ENCODE measurements at regions not wholly inside any gene's neighbourhood (a gene's known extent, or its start where the extent isn't known, plus 50 kb on each side); places are given as distances from the start of the nearest gene placed in this dataset.

- TF ChIP-seq, protein P1, sequence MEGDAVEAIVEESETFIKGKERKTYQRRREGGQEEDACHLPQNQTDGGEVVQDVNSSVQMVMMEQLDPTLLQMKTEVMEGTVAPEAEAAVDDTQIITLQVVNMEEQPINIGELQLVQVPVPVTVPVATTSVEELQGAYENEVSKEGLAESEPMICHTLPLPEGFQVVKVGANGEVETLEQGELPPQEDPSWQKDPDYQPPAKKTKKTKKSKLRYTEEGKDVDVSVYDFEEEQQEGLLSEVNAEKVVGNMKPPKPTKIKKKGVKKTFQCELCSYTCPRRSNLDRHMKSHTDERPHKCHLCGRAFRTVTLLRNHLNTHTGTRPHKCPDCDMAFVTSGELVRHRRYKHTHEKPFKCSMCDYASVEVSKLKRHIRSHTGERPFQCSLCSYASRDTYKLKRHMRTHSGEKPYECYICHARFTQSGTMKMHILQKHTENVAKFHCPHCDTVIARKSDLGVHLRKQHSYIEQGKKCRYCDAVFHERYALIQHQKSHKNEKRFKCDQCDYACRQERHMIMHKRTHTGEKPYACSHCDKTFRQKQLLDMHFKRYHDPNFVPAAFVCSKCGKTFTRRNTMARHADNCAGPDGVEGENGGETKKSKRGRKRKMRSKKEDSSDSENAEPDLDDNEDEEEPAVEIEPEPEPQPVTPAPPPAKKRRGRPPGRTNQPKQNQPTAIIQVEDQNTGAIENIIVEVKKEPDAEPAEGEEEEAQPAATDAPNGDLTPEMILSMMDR (IDR thresholded peaks at IDR 0.05; ENCODE audit: low read depth, low read length): no peak
Measured at GRCh38 chr1:34450325-34450724, 273.6 kb downstream of the C1orf94 start.

DNA sequence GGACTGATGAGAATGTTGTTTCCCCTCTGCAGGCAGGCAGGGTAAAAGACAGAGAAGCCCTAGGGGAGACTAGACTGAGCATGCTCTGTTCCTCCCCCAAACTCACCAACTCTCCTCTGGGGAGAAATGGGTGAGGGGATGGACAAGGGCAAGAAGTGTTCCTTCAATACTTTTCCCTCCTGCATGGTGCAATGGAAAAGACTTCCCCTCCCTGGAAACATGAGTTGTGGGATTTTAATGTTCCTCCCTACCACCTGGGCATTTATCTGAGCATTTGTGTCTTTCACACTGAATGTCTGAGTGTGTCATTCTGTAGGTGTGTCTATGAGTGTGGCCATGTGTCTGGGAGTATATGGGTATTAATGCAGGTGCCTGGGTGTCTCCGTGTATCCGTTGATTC, 275.7 kb downstream of the C1orf94 start:
- TF ChIP-seq, protein P1 (IDR thresholded peaks at IDR 0.05; ENCODE audit: low read depth, low read length): no peak
- TF ChIP-seq POLR2A (IDR thresholded peaks at IDR 0.05; ENCODE audit: extremely low read depth, insufficient read length) (no peak), MYC (IDR thresholded peaks at IDR 0.05; ENCODE audit: low read depth, low read length) (no peak)
- TF ChIP-seq, protein P2, sequence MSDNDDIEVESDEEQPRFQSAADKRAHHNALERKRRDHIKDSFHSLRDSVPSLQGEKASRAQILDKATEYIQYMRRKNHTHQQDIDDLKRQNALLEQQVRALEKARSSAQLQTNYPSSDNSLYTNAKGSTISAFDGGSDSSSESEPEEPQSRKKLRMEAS (IDR thresholded peaks at IDR 0.05; ENCODE audit: low read depth, low read length): no peak
- DNase-seq (ENCODE audit: low read depth): no peak
- H3K4me3 ChIP-seq (ENCODE audit: low read depth, low read length): no peak overlapping the region

More at GRCh38 chr1:34450325-34450724, 273.6 kb downstream of the C1orf94 start:
- H3K4me3 ChIP-seq (ENCODE audit: low read depth, low read length): no peak overlapping the region
- no peak for DNase-seq (ENCODE audit: low read depth)

DNA sequence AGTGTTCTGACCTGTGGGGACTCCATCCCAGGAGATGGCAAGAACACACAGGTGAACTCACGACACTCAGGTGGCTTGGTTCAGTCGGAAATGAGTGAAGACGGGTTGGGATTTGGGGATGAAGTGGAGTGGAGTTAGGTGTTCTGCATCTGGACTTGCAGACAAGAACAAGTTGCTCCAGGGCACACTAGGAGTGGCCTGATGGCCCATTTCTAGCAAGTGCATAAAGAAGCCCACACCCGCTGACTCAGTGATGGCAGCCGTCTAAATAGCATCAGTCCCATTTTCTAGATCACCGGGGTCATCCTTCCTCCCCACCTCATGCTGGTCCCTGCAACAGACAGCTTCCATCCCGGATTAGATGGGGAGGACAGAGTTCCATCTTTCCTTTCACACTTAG, 278.4 kb downstream of the C1orf94 start:
- H3K4me3 ChIP-seq (ENCODE audit: low read depth, low read length): no peak overlapping the region
- no peak for DNase-seq (ENCODE audit: low read depth)
- TF ChIP-seq POLR2A (IDR thresholded peaks at IDR 0.05; ENCODE audit: extremely low read depth, insufficient read length): no peak

- TF ChIP-seq MYC (IDR thresholded peaks at IDR 0.05; ENCODE audit: low read depth, low read length): no peak
- TF ChIP-seq, protein P1 (IDR thresholded peaks at IDR 0.05; ENCODE audit: low read depth, low read length): peak; percentile 67
- no peak overlapping the region for H3K4me3 ChIP-seq (ENCODE audit: low read depth, low read length)
- DNase-seq (ENCODE audit: low read depth): peak; percentile 54
Measured at GRCh38 chr1:34460193-34460592, 283.5 kb downstream of the C1orf94 start.

GRCh38 chr1:34470401-34470800, 284.4 kb upstream of the GJB5 start:
- no peak for DNase-seq (ENCODE audit: low read depth)
- no peak overlapping the region for H3K4me3 ChIP-seq (ENCODE audit: low read depth, low read length)
- TF ChIP-seq, protein P2 (IDR thresholded peaks at IDR 0.05; ENCODE audit: low read depth, low read length): no peak
- TF ChIP-seq, protein P1 (IDR thresholded peaks at IDR 0.05; ENCODE audit: low read depth, low read length): no peak
- TF ChIP-seq POLR2A (IDR thresholded peaks at IDR 0.05; ENCODE audit: extremely low read depth, insufficient read length) (no peak), MYC (IDR thresholded peaks at IDR 0.05; ENCODE audit: low read depth, low read length) (no peak)

DNA sequence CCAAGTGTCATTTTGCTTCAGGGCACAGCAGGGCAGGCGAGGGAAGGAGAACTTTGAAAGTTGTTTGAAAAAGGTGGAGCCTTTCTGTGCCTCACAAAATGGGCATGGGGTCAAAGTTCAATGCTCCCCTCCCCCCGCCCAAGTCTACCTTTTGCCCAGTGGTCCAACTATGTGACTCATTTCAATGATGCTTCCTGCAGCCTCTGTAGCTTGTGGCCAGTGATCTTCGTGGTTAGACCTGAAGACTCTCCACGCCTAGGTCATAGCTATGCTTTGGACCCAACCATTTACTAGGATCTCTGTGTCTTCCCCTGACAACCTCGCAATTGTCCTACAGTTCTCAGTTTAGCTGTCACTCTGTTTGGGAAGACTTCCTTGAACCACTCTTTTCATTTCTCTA, 280.3 kb upstream of the GJB5 start:
- TF ChIP-seq POLR2A (IDR thresholded peaks at IDR 0.05; ENCODE audit: extremely low read depth, insufficient read length) (no peak), MYC (IDR thresholded peaks at IDR 0.05; ENCODE audit: low read depth, low read length) (no peak)
- TF ChIP-seq, protein P2 (IDR thresholded peaks at IDR 0.05; ENCODE audit: low read depth, low read length): no peak
- TF ChIP-seq, protein P1 (IDR thresholded peaks at IDR 0.05; ENCODE audit: low read depth, low read length): no peak
- H3K4me3 ChIP-seq (ENCODE audit: low read depth, low read length): no peak overlapping the region
- DNase-seq (ENCODE audit: low read depth): no peak

DNA sequence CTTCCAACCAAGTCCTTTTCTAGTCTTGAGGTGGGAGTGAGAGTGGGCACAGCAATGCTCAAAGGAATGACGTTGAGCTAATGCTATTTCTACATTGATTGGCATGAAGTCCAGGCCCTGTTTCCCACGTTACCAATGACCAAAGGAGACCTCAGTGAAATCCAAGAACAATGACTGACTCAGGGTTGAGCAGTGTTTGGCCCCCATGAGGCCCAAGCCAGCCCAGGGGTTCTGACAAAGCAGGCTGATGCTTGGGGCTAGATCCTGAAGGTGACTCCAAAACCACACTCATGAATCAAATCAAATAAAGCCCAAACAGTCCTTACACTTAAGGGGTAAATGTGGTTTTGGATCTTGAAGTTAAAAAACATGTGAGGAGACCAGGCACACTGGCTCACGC, 278.5 kb upstream of the GJB5 start:
- no peak for DNase-seq (ENCODE audit: low read depth)
- no peak overlapping the region for H3K4me3 ChIP-seq (ENCODE audit: low read depth, low read length)
- TF ChIP-seq, protein P1 (IDR thresholded peaks at IDR 0.05; ENCODE audit: low read depth, low read length): no peak
- TF ChIP-seq POLR2A (IDR thresholded peaks at IDR 0.05; ENCODE audit: extremely low read depth, insufficient read length): no peak
- TF ChIP-seq, protein P2 (IDR thresholded peaks at IDR 0.05; ENCODE audit: low read depth, low read length): no peak
- TF ChIP-seq MYC (IDR thresholded peaks at IDR 0.05; ENCODE audit: low read depth, low read length): no peak

All from NB4 (cell line).